Neural cell (in vitro differentiated cells): ENCODE measurements at regions not wholly inside any gene's neighbourhood (a gene's known extent, or its start where the extent isn't known, plus 50 kb on each side); places are given as distances from the start of the nearest gene placed in this dataset.

ENCODE experiments used
- H2AFZ ChIP-seq: fragments of 200-600, 300-800 bp; sonication (generic), shearing (Covaris generic); 2 replicates; pipeline ENCODE4 v1.6.0; 2014; ENCODE audit warnings: low read depth, mild to moderate bottlenecking, antibody characterized with exemption, low read length, moderate library complexity
- H3F3A ChIP-seq: fragments of 200-600 bp; shearing (Covaris generic); 2 replicates; pipeline ENCODE4 v1.6.1; 2016; ENCODE audit warnings: mild to moderate bottlenecking, moderate library complexity, mixed read lengths, antibody characterized with exemption, low read length; ENCODE audit not compliant: insufficient read depth, poor library complexity, severe bottlenecking
- H3K27ac ChIP-seq: fragments of 200-600, 300-800 bp; sonication (generic), shearing (Covaris generic); 2 replicates; pipeline ENCODE4 v1.5.1; 2014; ENCODE audit warnings: mild to moderate bottlenecking, low read length, moderate library complexity
- H3K27me3 ChIP-seq: fragments of 300-800, 200-600 bp; sonication (generic), shearing (Covaris generic); 2 replicates; pipeline ENCODE4 v1.6.0; 2014; ENCODE audit warnings: mild to moderate bottlenecking, low read depth, low read length, moderate library complexity; ENCODE audit not compliant: insufficient read depth
- H3K36me3 ChIP-seq: fragments of 300-800, 200-600 bp; sonication (generic), shearing (Covaris generic); 2 replicates; pipeline ENCODE4 v1.5.1; 2014; ENCODE audit warnings: mild to moderate bottlenecking, antibody characterized with exemption, low read length, moderate library complexity; ENCODE audit not compliant: insufficient read depth
- H3K4me2 ChIP-seq: fragments of 300-800, 200-600 bp; sonication (generic), shearing (Covaris generic); 2 replicates; pipeline ENCODE4 v1.6.0; 2014; ENCODE audit warnings: mild to moderate bottlenecking, low read length
- H3K4me3 ChIP-seq: fragments of 300-800, 200-600 bp; sonication (generic), shearing (Covaris generic); 2 replicates; pipeline ENCODE4 v1.5.1; 2014; ENCODE audit warnings: mild to moderate bottlenecking, low read length, moderate library complexity
- H3K79me2 ChIP-seq: fragments of 200-600 bp; shearing (Covaris generic); replicated peaks from 2 replicates; pipeline ENCODE4 v1.6.0; 2014; ENCODE audit warnings: mild to moderate bottlenecking, low read length, moderate library complexity; ENCODE audit not compliant: insufficient read depth
- H3K9ac ChIP-seq: fragments of 300-800, 200-600 bp; sonication (generic), shearing (Covaris generic); 2 replicates; pipeline ENCODE4 v1.6.1; 2016; ENCODE audit warnings: mild to moderate bottlenecking, low read length, mixed read lengths
- H3K9me2 ChIP-seq: fragments of 200-600 bp; shearing (Covaris generic); 2 replicates; pipeline ENCODE4 v1.6.1; 2016; ENCODE audit warnings: mild to moderate bottlenecking, low read length, mixed read lengths; ENCODE audit not compliant: insufficient read depth
- H3K9me3 ChIP-seq: fragments of 200-600, 300-800 bp; sonication (generic), shearing (Covaris generic); 2 replicates; pipeline ENCODE4 v1.6.1; 2016; ENCODE audit warnings: mild to moderate bottlenecking, mixed run types, low read length, moderate library complexity, mixed read lengths
- H4K20me1 ChIP-seq: fragments of 200-600 bp; shearing (Covaris generic); 2 replicates; pipeline ENCODE4 v1.6.1; 2016; ENCODE audit warnings: mild to moderate bottlenecking, mixed run types; ENCODE audit not compliant: insufficient read depth
- CTCF ChIP-seq: fragments of 450-650 bp; IDR thresholded peaks from 2 replicates; pipeline ENCODE4 v1.5.1; 2014; ENCODE audit warnings: antibody characterized with exemption, mild to moderate bottlenecking, moderate library complexity; ENCODE audit not compliant: poor library complexity, severe bottlenecking
- EP300 ChIP-seq: fragments of 450-650 bp; conservative IDR thresholded peaks from 2 replicates; pipeline ENCODE4 v1.6.1; 2014; ENCODE audit warnings: antibody characterized with exemption, mild to moderate bottlenecking, moderate library complexity; ENCODE audit not compliant: poor library complexity, severe bottlenecking
- EZH2 ChIP-seq: fragments of 200-600, 300-800 bp; shearing (Covaris generic), sonication (generic); IDR thresholded peaks from 2 replicates; pipeline ENCODE4 v1.6.1; 2014; ENCODE audit warnings: antibody characterized with exemption, low read length, borderline replicate concordance, mild to moderate bottlenecking; ENCODE audit not compliant: insufficient read depth, poor library complexity, severe bottlenecking
- MXI1 ChIP-seq: fragments of 450-650 bp; conservative IDR thresholded peaks from 2 replicates; pipeline ENCODE4 v1.6.1; 2014; ENCODE audit warnings: antibody characterized with exemption, mild to moderate bottlenecking; ENCODE audit not compliant: poor library complexity, severe bottlenecking
- POLR2AphosphoS5 ChIP-seq: IDR thresholded peaks from 2 replicates; pipeline ENCODE4 v1.6.1; 2012
- RAD21 ChIP-seq: fragments of 450-650 bp; conservative IDR thresholded peaks from 2 replicates; pipeline ENCODE4 v1.6.1; 2014; ENCODE audit warnings: antibody characterized with exemption, mild to moderate bottlenecking, moderate library complexity
- REST ChIP-seq: IDR thresholded peaks from 2 replicates; pipeline ENCODE4 v1.6.1; 2012; ENCODE audit warnings: borderline replicate concordance
- SMC3 ChIP-seq: fragments of 450-650 bp; conservative IDR thresholded peaks from 2 replicates; pipeline ENCODE4 v1.6.1; 2014; ENCODE audit warnings: antibody characterized with exemption, mild to moderate bottlenecking, moderate library complexity; ENCODE audit not compliant: poor library complexity
- TAF1 ChIP-seq: IDR thresholded peaks from 2 replicates; pipeline ENCODE4 v1.6.1; 2012; ENCODE audit warnings: low read depth

- no peak for TF ChIP-seq EZH2
- no peak for TF ChIP-seq TAF1
- no peak for TF ChIP-seq CTCF
- TF ChIP-seq RAD21 = no peak
- no peak for TF ChIP-seq EP300
- no peak for TF ChIP-seq REST
- TF ChIP-seq SMC3 = no peak
- TF ChIP-seq POLR2AphosphoS5 = no peak
- TF ChIP-seq MXI1 = no peak
- Histone ChIP-seq H3K9me3 (no peaks in the 10 kb centered on the region), H3K36me3 (no peaks in the 10 kb centered on the region)
Observed at GRCh38 chr3:66755924-66756323, 242.2 kb upstream of the KBTBD8 start.

GRCh38 chr3:66756468-66757036, 241.6 kb upstream of the KBTBD8 start:
- no peaks in the 10 kb centered on the region for H3K79me2 ChIP-seq
- no peaks in the 10 kb centered on the region for H3K9me3 ChIP-seq
- H3K4me3 ChIP-seq = no peak overlapping the region
- no peak overlapping the region for H3K9ac ChIP-seq
- no peaks in the 10 kb centered on the region for H3K27me3 ChIP-seq
- no peak for TF ChIP-seq REST
- no peak for TF ChIP-seq RAD21
- TF ChIP-seq SMC3 = no peak
- TF ChIP-seq EP300 = no peak
- no peak for TF ChIP-seq MXI1
- TF ChIP-seq POLR2AphosphoS5 = no peak
- no peak for TF ChIP-seq EZH2
- no peak for TF ChIP-seq TAF1
- TF ChIP-seq CTCF = no peak
- no peaks in the 10 kb centered on the region for H4K20me1 ChIP-seq
- no peaks in the 10 kb centered on the region for H3K9me2 ChIP-seq
- H3F3A ChIP-seq = no peaks in the 10 kb centered on the region
- no peaks in the 10 kb centered on the region for H3K36me3 ChIP-seq
- H3K27ac ChIP-seq = no peak overlapping the region
- no peak overlapping the region for H2AFZ ChIP-seq
- no peak overlapping the region for H3K4me2 ChIP-seq

More at GRCh38 chr3:66755924-66756323, 242.2 kb upstream of the KBTBD8 start:
- Histone ChIP-seq H3K9me2 (no peaks in the 10 kb centered on the region), H3K27me3 (no peaks in the 10 kb centered on the region), H2AFZ (no peak overlapping the region), H3K4me2 (no peak overlapping the region), H3K27ac (no peak overlapping the region), H3K4me3 (no peak overlapping the region), H4K20me1 (no peaks in the 10 kb centered on the region), H3F3A (no peaks in the 10 kb centered on the region), H3K79me2 (no peaks in the 10 kb centered on the region), H3K9ac (no peak overlapping the region)
